ENCODE measurements at regions not wholly inside any gene's neighbourhood (a gene's known extent, or its start where the extent isn't known, plus 50 kb on each side); places are given as distances from the start of the nearest gene placed in this dataset.

DNA sequence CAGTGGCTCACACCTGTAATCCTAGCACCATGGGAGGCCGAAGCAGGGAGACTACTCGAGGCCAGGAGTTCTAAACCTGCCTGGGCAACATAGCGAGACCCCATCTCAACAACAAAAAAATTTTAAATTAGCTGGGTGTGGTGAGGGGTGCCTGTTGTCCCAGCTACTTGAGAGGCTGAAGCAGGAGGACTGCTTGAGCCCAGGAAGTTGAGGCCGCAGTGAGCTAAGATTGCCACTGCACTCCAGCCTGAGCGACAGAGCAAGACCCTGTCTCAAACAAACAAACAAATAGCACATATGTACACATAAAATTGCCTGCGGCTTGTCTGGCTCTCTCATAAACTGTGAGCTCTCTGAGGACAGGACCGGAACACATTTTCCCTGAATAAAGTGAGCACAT lies 106.3 kb downstream of the BANF2 start:
- Histone ChIP-seq H3K4ac (ENCODE audit: low read depth, low read length) (no peak overlapping the region), H3K4me1 (ENCODE audit: insufficient read depth, low read length) (no peaks in the 10 kb centered on the region; the same call in 1 of the 2 replicates), H2BK5ac (ENCODE audit: insufficient read length, low read length) (no peak overlapping the region), H3K9ac (ENCODE audit: extremely low read depth, insufficient read length, low read length) (no peak overlapping the region), H2BK20ac (ENCODE audit: low read depth, low read length, poor library complexity, severe bottlenecking) (no peak overlapping the region), H3K14ac (ENCODE audit: insufficient read depth, low read length) (no peak overlapping the region), H3K4me2 (ENCODE audit: insufficient read depth, insufficient read length, low read length) (no peak overlapping the region), H3K9me3 (ENCODE audit: control insufficient read depth, low read depth, low read length) (no peaks in the 10 kb centered on the region), H4K8ac (replicated peaks; ENCODE audit: insufficient read length, low read depth, low read length) (no peak overlapping the region), H4K20me1 (ENCODE audit: control insufficient read depth, insufficient read depth, insufficient read length) (no peaks in the 10 kb centered on the region), H3K27ac (ENCODE audit: insufficient read length, low read depth, low read length) (no peak overlapping the region), H3K27me3 (ENCODE audit: insufficient read depth, low read length) (no peaks in the 10 kb centered on the region), H4K5ac (ENCODE audit: insufficient read length, low read depth, low read length) (no peak overlapping the region), H3T11ph (ENCODE audit: low read length) (no peak overlapping the region), H2BK120ac (ENCODE audit: low read depth, low read length, poor library complexity, severe bottlenecking) (no peak overlapping the region), H4K91ac (ENCODE audit: insufficient read length, low read depth, low read length) (no peak overlapping the region), H2BK12ac (ENCODE audit: insufficient read length, low read depth, low read length) (no peak overlapping the region), H2AK5ac (ENCODE audit: insufficient read length, low read length) (no peak overlapping the region), H3K56ac (ENCODE audit: insufficient read length, low read depth, low read length) (no peak overlapping the region), H3K79me2 (ENCODE audit: insufficient read depth, low read length) (no peaks in the 10 kb centered on the region), H3K79me1 (ENCODE audit: insufficient read depth, low read depth, low read length, poor library complexity, severe bottlenecking) (no peaks in the 10 kb centered on the region), H3K23me2 (ENCODE audit: insufficient read length, low read depth, low read length, poor library complexity, severe bottlenecking) (no peaks in the 10 kb centered on the region), H3K23ac (ENCODE audit: insufficient read length, low read depth, low read length) (no peak overlapping the region), H3K18ac (ENCODE audit: insufficient read length, low read depth, low read length) (no peak overlapping the region), H2AFZ (ENCODE audit: low read length) (no peak overlapping the region), H2BK15ac (ENCODE audit: low read depth, low read length) (no peak overlapping the region)
- TF ChIP-seq, protein P1, sequence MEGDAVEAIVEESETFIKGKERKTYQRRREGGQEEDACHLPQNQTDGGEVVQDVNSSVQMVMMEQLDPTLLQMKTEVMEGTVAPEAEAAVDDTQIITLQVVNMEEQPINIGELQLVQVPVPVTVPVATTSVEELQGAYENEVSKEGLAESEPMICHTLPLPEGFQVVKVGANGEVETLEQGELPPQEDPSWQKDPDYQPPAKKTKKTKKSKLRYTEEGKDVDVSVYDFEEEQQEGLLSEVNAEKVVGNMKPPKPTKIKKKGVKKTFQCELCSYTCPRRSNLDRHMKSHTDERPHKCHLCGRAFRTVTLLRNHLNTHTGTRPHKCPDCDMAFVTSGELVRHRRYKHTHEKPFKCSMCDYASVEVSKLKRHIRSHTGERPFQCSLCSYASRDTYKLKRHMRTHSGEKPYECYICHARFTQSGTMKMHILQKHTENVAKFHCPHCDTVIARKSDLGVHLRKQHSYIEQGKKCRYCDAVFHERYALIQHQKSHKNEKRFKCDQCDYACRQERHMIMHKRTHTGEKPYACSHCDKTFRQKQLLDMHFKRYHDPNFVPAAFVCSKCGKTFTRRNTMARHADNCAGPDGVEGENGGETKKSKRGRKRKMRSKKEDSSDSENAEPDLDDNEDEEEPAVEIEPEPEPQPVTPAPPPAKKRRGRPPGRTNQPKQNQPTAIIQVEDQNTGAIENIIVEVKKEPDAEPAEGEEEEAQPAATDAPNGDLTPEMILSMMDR (conservative IDR thresholded peaks at IDR 0.05) = no peak
- H3K27ac Mint-ChIP-seq = peak overlapping the region in 2 of 3 experiments; percentile 1 to 30; a peak in 2 of 7 replicates
- H3K4me1 Mint-ChIP-seq = peaks cover 7 to 9% of the 10 kb centered on the region in 2 experiments
- H3K27me3 Mint-ChIP-seq (ENCODE audit: low read depth) = no peaks in the 10 kb centered on the region
- WGBS (ENCODE audit: extremely low coverage, insufficient read length, low lambda C conversion rate) = no CpG with 5 or more reads among the region's 7 CpGs
- H3K9me3 Mint-ChIP-seq = peaks cover 2 to 9% of the 10 kb centered on the region in 2 experiments; a peak in 4 of 5 replicates
- H3K36me3 Mint-ChIP-seq (ENCODE audit: insufficient read depth in 1 of 3, low read depth in 3 of 3) = peaks cover 0 to 5% (median 3%) of the 10 kb centered on the region in 3 experiments; a peak in 3 of 7 replicates
- no peak for DNase-seq
- H3K4me3 Mint-ChIP-seq = no peak overlapping the region

Measured in H9 (cell line).